ENCODE measurements at regions not wholly inside any gene's neighbourhood (a gene's known extent, or its start where the extent isn't known, plus 50 kb on each side); places are given as distances from the start of the nearest gene placed in this dataset.

GRCh38 chr10:131456411-131456810 lies 144.9 kb upstream of the TCERG1L start:
- no peak for ATAC-seq
- no peak for FAIRE-seq
- Histone ChIP-seq H4K20me1 (ENCODE audit: insufficient read depth, low read length) (no peaks in the 10 kb centered on the region), H2AFZ (ENCODE audit: low read length) (no peak overlapping the region), H3K4me1 (ENCODE audit: insufficient read depth, low read length) (no peaks in the 10 kb centered on the region), H3K9me3 (ENCODE audit: low read length) (no peaks in the 10 kb centered on the region), H3K4me2 (ENCODE audit: low read depth, low read length) (no peak overlapping the region), H3K27me3 (ENCODE audit: control insufficient read depth in 1 of 2, insufficient read depth in 2 of 2, low read length in 2 of 2) (peaks cover 0 to 31% of the 10 kb centered on the region in 2 experiments; a peak in 2 of 5 replicates), H3K4me3 (replicated peaks in 1 of 3; ENCODE audit: insufficient read depth in 1 of 3, low read depth in 2 of 3, low read length in 3 of 3) (no peak overlapping the region), H3K9ac (ENCODE audit: insufficient read depth, low read depth, low read length) (no peak overlapping the region), H3K27ac (ENCODE audit: extremely low read length, insufficient read depth, low read length) (no peak overlapping the region), H3K36me3 (replicated peaks in 1 of 2; ENCODE audit: control insufficient read depth in 1 of 2, insufficient read depth in 2 of 2, low read length in 2 of 2) (no peaks in the 10 kb centered on the region), H3K79me2 (ENCODE audit: insufficient read depth, low read length) (no peaks in the 10 kb centered on the region)
- intact Hi-C loops (cut with micrococcal nuclease; ENCODE audit: unreplicated experiment) (loop anchor here (10.0 kb wide), 1 partner anchor 418 kb away; no protein-coding TSS in a partner anchor), in situ Hi-C loops (cut with HindIII; ENCODE audit: extremely low pct_ligation_motif_present, low pct_unique_long_range_greater_than_20kb) (loop anchor here (10.0 kb wide), 1 partner anchor 328 kb away; no protein-coding TSS in a partner anchor)
- ChIA-PET POLR2A (no interaction called here), CTCF (ENCODE audit: low intra/inter-chr PET ratio, low total read pairs) (no interaction called here)
- BruUV-seq (replicated peaks), result no TSS peak
- no peak for TF ChIP-seq SMAD3 (CRISPR knock-in tag; IDR thresholded peaks at IDR 0.05)
- TF ChIP-seq ZBTB25 (CRISPR knock-in tag; IDR thresholded peaks at IDR 0.05), result no peak
- no peak for TF ChIP-seq ARID3A (IDR thresholded peaks at IDR 0.05; ENCODE audit: low read depth, low read length)
- no peak for TF ChIP-seq ZNF160 (CRISPR knock-in tag; IDR thresholded peaks at IDR 0.05)
- TF ChIP-seq RORA (CRISPR knock-in tag; IDR thresholded peaks at IDR 0.05), result no peak
- no peak for TF ChIP-seq ZFP1 (CRISPR knock-in tag; IDR thresholded peaks at IDR 0.05)
- no peak for TF ChIP-seq TBL1XR1 (IDR thresholded peaks at IDR 0.05; ENCODE audit: borderline replicate concordance, low read length, partially characterized antibody)
- TF ChIP-seq ZFAT (CRISPR knock-in tag; conservative IDR thresholded peaks at IDR 0.05), result no peak
- TF ChIP-seq MIER2 (CRISPR knock-in tag; IDR thresholded peaks at IDR 0.05), result no peak
- no peak for TF ChIP-seq HNF4G (IDR thresholded peaks at IDR 0.05; ENCODE audit: borderline replicate concordance, low read depth, low read length)
- TF ChIP-seq HNF4G (CRISPR knock-in tag; IDR thresholded peaks at IDR 0.05; ENCODE audit: borderline replicate concordance, low read depth), result no peak
- no peak for TF ChIP-seq ZNF879 (CRISPR knock-in tag; IDR thresholded peaks at IDR 0.05)
- 25% methylated on average over 11 of the region's 11 CpGs for WGBS (ENCODE audit: low lambda C conversion rate)
- DNase-seq (ENCODE audit: low spot score), result no peak
